ENCODE measurements at regions not wholly inside any gene's neighbourhood (a gene's known extent, or its start where the extent isn't known, plus 50 kb on each side); places are given as distances from the start of the nearest gene placed in this dataset.
A peak's percentile ranks its signal among the peaks of the same experiment; 100 is the strongest.
"Not testable (repeated sequence)": the region's sequence is repeated elsewhere in the genome, so short reads cannot be mapped to it uniquely, and the experiment has no call there.

DNA sequence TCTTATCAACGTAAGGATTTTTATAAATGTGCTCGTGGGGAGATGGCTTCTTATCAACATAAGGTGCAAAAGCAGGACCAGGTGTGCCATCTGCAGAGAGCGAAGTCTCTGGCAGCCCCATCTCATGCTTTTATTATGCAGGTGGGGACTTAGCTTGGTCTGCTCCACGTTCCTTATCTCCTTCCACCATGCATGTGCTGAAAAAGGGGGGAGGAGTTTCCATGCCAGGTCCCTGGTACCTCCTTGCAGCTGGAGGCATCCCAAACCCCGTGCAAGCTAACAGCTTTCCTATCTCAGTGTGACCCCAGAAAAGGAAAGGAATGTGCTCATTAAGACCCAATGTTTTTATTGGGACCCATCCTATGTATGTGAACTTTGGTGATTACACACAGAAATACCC, 608.5 kb downstream of the TMEM121 start:
- intact Hi-C loops (cut with DNase I; ENCODE audit: low total_unique reads) = no loop called here
- DNase-seq = no peak
- 54 to 64% methylated on average over 5 of the region's 5 CpGs for WGBS, 2 donors

DNA sequence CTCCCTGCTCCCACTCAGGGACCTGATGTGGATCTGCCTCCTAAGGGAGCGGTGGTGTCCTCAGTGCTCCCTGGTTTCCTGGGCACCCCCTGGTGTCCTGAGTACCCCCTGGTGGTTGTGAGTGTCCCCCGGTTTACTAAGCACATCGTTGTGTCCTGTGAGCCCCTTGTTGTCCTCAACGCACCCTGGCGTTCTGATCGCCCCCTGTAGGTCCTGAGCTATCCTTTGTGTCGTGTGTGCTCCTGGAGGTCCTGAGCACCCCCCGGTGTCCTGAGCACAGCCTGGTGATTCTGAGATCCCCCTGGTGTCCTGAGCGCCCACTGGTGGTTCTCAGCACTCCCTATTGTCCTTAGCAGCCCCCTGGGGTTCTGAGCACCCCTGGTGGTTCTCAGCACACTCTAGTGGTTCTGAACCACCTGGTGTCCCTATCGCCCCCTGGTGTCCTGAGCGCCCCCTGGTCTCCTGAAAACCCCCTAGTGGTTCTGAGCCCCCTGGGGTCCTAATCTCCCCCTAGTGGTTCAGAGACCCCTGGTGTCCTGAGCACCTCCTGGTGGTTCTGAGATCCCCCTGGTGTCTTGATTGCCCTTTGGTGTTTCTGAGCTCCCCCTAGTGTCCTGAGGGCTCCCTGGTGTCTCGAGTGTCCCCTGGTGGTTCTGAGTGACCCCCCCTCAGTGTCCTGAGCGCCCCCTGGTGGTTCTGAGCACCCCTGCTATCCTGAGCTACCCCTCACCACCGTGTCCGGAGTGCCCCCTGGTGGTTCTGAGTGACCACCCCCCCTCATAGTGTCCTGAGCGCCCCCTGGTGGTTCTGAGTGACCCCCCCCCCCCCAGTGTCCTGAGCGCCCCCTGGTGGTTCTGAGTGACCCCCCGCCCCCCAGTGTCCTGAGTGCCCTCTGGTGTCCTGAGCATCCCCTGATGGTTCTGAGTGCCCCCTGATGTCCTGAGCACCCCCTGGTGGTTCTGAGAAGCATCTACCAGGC, 615.1 kb downstream of the TMEM121 start:
- Histone ChIP-seq H3K27me3 (no peaks in the 10 kb centered on the region), H3K4me3 (no peak overlapping the region), H3K9me3 (no peaks in the 10 kb centered on the region), H3K27ac (no peak overlapping the region), H3K36me3 (ENCODE audit: low read depth, missing control alignments) (no peaks in the 10 kb centered on the region), H3K4me1 (no peaks in the 10 kb centered on the region)
- TF ChIP-seq POLR2A (IDR thresholded peaks at IDR 0.05) = no peak
- TF ChIP-seq, protein P1, sequence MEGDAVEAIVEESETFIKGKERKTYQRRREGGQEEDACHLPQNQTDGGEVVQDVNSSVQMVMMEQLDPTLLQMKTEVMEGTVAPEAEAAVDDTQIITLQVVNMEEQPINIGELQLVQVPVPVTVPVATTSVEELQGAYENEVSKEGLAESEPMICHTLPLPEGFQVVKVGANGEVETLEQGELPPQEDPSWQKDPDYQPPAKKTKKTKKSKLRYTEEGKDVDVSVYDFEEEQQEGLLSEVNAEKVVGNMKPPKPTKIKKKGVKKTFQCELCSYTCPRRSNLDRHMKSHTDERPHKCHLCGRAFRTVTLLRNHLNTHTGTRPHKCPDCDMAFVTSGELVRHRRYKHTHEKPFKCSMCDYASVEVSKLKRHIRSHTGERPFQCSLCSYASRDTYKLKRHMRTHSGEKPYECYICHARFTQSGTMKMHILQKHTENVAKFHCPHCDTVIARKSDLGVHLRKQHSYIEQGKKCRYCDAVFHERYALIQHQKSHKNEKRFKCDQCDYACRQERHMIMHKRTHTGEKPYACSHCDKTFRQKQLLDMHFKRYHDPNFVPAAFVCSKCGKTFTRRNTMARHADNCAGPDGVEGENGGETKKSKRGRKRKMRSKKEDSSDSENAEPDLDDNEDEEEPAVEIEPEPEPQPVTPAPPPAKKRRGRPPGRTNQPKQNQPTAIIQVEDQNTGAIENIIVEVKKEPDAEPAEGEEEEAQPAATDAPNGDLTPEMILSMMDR (IDR thresholded peaks at IDR 0.05) = peak in 1 of 3 experiments; percentile 6
- intact Hi-C loops (cut with DNase I; ENCODE audit: low total_unique reads) = no loop called here
- WGBS, 2 donors = 63 to 76% methylated on average over 11 of the region's 18 CpGs
- peak; percentile 45 for DNase-seq

More for the DNA sequence above, 608.5 kb downstream of the TMEM121 start:
- H3K4me3 ChIP-seq = no peak overlapping the region
- TF ChIP-seq POLR2A (IDR thresholded peaks at IDR 0.05) = no peak
- TF ChIP-seq, protein P1 (IDR thresholded peaks at IDR 0.05) = no peak
- no peaks in the 10 kb centered on the region for H3K27me3 ChIP-seq
- H3K4me1 ChIP-seq = no peaks in the 10 kb centered on the region
- H3K36me3 ChIP-seq (ENCODE audit: low read depth, missing control alignments) = no peaks in the 10 kb centered on the region
- no peak overlapping the region for H3K27ac ChIP-seq
- no peaks in the 10 kb centered on the region for H3K9me3 ChIP-seq

DNA sequence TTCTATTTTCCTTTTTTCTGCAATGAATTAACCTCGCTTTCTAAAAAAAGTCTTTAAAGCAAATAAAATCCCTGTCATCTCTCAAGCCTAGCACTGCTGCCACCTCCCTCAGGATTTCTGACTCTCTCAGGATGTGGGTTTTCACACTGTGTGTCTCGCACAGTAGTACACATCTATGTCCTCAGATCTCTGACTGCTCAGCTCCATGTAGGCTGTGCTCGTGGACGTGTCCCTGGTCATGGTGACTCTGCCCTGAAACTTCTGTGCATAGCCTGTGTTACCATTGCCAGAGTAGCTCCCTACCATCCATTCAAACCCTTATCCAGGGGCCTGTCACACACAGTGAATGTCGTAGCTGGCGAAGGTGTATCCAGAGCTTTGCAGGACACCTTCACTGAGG, 619.3 kb downstream of the TMEM121 start:
- H3K36me3 ChIP-seq (ENCODE audit: low read depth, missing control alignments); intact Hi-C loops (cut with DNase I; ENCODE audit: low total_unique reads); H3K4me1 ChIP-seq; H3K27me3 ChIP-seq; DNase-seq; H3K4me3 ChIP-seq; H3K27ac ChIP-seq; H3K9me3 ChIP-seq: not testable (repeated sequence)
- WGBS, 2 donors = 77 to 84% methylated on average over 6 of the region's 6 CpGs

DNA sequence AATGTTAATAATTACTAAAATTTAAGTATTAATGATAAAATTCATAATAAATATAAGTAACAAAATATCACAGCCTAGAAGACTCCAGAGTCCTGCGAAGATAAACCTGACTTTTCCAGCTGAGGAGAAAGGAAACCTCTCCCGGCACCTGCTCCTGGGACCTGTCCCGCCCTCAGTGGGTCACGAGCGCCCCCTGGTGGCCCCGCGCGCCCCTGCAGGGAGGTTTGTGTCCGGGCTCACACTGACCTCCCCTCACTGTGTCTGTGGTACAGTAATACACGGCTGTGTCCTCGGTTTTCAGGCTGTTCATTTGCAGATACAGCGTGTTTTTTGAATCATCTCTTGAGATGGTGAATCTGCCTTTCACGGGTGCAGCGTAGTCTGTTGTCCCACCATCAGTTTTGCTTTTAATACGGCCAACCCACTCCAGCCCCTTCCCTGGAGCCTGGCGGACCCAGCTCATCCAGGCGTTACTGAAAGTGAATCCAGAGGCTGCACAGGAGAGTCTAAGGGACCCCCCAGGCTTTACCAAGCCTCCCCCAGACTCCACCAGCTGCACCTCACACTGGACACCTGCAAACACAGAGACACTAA, 627.1 kb downstream of the TMEM121 start:
- TF ChIP-seq, protein P1 (IDR thresholded peaks at IDR 0.05) = peak; percentile 41 to 93 (median 69)
- 19 to 20% methylated on average over 17 of the region's 17 CpGs for WGBS, 2 donors
- H3K36me3 ChIP-seq (ENCODE audit: low read depth, missing control alignments); H3K27ac ChIP-seq; H3K4me3 ChIP-seq; H3K4me1 ChIP-seq; H3K9me3 ChIP-seq; H3K27me3 ChIP-seq; intact Hi-C loops (cut with DNase I; ENCODE audit: low total_unique reads): not testable (repeated sequence)
- DNase-seq = peak; percentile 84

DNA sequence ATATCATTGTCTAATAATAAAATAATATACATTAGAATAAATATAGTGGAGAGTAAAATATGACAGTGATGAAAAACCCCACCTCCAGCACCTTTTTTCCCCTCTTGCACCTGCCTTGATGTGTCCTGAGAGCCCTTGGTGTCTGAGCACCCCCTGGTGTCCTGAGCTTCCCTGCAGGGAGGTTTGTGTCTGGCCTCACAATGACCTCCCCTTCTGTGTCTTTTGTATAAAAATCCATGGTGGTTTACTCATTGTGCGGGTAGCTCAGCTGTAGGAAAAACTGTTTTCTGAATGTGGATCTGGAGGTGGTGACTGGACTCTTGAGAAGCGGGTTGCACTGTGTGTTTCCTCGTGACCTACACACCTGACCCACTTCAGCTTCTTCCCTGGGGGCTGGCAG, 636.9 kb downstream of the TMEM121 start:
- H3K27ac ChIP-seq = no peak overlapping the region
- TF ChIP-seq, protein P1 (IDR thresholded peaks at IDR 0.05) = no peak
- no peak for TF ChIP-seq POLR2A (IDR thresholded peaks at IDR 0.05)
- intact Hi-C loops (cut with DNase I; ENCODE audit: low total_unique reads) = no loop called here
- WGBS, 2 donors = 73 to 76% methylated on average over 3 of the region's 3 CpGs
- H3K4me3 ChIP-seq = no peak overlapping the region
- H3K27me3 ChIP-seq = no peaks in the 10 kb centered on the region
- no peaks in the 10 kb centered on the region for H3K36me3 ChIP-seq (ENCODE audit: low read depth, missing control alignments)
- DNase-seq = no peak
- H3K4me1 ChIP-seq = no peaks in the 10 kb centered on the region
- no peaks in the 10 kb centered on the region for H3K9me3 ChIP-seq

DNA sequence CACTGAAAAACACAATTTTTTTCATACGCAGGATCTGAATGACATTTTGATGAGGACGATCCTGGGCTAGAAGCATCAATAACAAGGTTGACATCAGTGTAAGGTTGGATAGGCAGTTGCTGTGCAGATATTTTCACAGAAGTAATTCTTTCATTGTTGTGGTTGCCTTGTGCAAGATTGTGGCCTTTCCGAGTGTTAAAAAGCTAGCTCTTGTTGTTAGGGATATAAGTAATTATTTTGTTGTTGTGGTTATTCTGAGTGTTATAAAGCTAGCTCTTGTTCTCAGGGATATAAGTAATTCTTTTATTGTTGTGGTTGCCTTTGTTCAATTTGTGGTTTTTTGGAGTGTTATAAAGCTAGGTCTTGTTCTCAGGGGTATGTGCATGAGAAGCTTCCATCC, 637.4 kb downstream of the TMEM121 start:
- H3K9me3 ChIP-seq; H3K27me3 ChIP-seq; H3K4me1 ChIP-seq; intact Hi-C loops (cut with DNase I; ENCODE audit: low total_unique reads); H3K27ac ChIP-seq; DNase-seq; H3K36me3 ChIP-seq (ENCODE audit: low read depth, missing control alignments); H3K4me3 ChIP-seq: not testable (repeated sequence)
- 53 to 78% methylated on average over 3 of the region's 3 CpGs for WGBS, 2 donors

Measured in testis (tissue), 2 donors.